ENCODE measurements at regions not wholly inside any gene's neighbourhood (a gene's known extent, or its start where the extent isn't known, plus 50 kb on each side); places are given as distances from the start of the nearest gene placed in this dataset.

GRCh38 chr3:83195243-83195642 lies 1433.8 kb upstream of the GBE1 start:
- TF ChIP-seq PPARA (CRISPR knock-in tag; IDR thresholded peaks at IDR 0.05; ENCODE audit: borderline replicate concordance) (no peak), TOX (CRISPR knock-in tag; IDR thresholded peaks at IDR 0.05; ENCODE audit: borderline replicate concordance) (no peak), ZNF565 (CRISPR knock-in tag; conservative IDR thresholded peaks at IDR 0.05; ENCODE audit: low read depth) (no peak)
- ATAC-seq = no peak

GRCh38 chr3:83193526-83193925 lies 1432.1 kb upstream of the GBE1 start:
- no peak for TF ChIP-seq ZNF70 (CRISPR knock-in tag; IDR thresholded peaks at IDR 0.05)
- ATAC-seq = no peak

- TF ChIP-seq CSDC2 (CRISPR knock-in tag; IDR thresholded peaks at IDR 0.05) (no peak), ZC3H10 (CRISPR knock-in tag; IDR thresholded peaks at IDR 0.05) (no peak), TCF4 (CRISPR knock-in tag; IDR thresholded peaks at IDR 0.05; ENCODE audit: borderline replicate concordance) (no peak), ZNF8 (CRISPR knock-in tag; IDR thresholded peaks at IDR 0.05) (no peak), ESRRG (CRISPR knock-in tag; IDR thresholded peaks at IDR 0.05) (no peak), ZNF70 (CRISPR knock-in tag; IDR thresholded peaks at IDR 0.05) (no peak), ZFP3 (CRISPR knock-in tag; IDR thresholded peaks at IDR 0.05) (no peak), TOX (CRISPR knock-in tag; IDR thresholded peaks at IDR 0.05; ENCODE audit: borderline replicate concordance) (no peak), ZFP30 (CRISPR knock-in tag; IDR thresholded peaks at IDR 0.05) (no peak)
- ATAC-seq = no peak
Observed at GRCh38 chr3:83189634-83190033, 1428.2 kb upstream of the GBE1 start.

- no peak for ATAC-seq
Observed at GRCh38 chr3:83169473-83169872, 1408.0 kb upstream of the GBE1 start.

GRCh38 chr3:83150896-83151295 lies 1389.5 kb upstream of the GBE1 start:
- ATAC-seq = no peak

More at GRCh38 chr3:83169473-83169872, 1408.0 kb upstream of the GBE1 start:
- TF ChIP-seq GLIS3 (CRISPR knock-in tag; IDR thresholded peaks at IDR 0.05) = no peak

GRCh38 chr3:83140983-83141382 lies 1379.5 kb upstream of the GBE1 start:
- ATAC-seq = no peak
- no peak for TF ChIP-seq POU6F1 (CRISPR knock-in tag; IDR thresholded peaks at IDR 0.05; ENCODE audit: borderline replicate concordance, low read depth)
- TF ChIP-seq TSHZ2 (CRISPR knock-in tag; IDR thresholded peaks at IDR 0.05) = no peak
- no peak for TF ChIP-seq ZFP3 (CRISPR knock-in tag; IDR thresholded peaks at IDR 0.05)
- no peak for TF ChIP-seq ZNF565 (CRISPR knock-in tag; conservative IDR thresholded peaks at IDR 0.05; ENCODE audit: low read depth)
- no peak for TF ChIP-seq PATZ1 (CRISPR knock-in tag; IDR thresholded peaks at IDR 0.05; ENCODE audit: borderline replicate concordance)
- TF ChIP-seq GLIS3 (CRISPR knock-in tag; IDR thresholded peaks at IDR 0.05) = no peak
- TF ChIP-seq ZNF8 (CRISPR knock-in tag; IDR thresholded peaks at IDR 0.05) = no peak
- TF ChIP-seq ISL1 (CRISPR knock-in tag; IDR thresholded peaks at IDR 0.05) = no peak
- no peak for TF ChIP-seq TOX (CRISPR knock-in tag; IDR thresholded peaks at IDR 0.05; ENCODE audit: borderline replicate concordance)

More at GRCh38 chr3:83150896-83151295, 1389.5 kb upstream of the GBE1 start:
- TF ChIP-seq CSRNP3 (CRISPR knock-in tag; IDR thresholded peaks at IDR 0.05) = no peak
- no peak for TF ChIP-seq ZNF8 (CRISPR knock-in tag; IDR thresholded peaks at IDR 0.05)
- no peak for TF ChIP-seq ZFP3 (CRISPR knock-in tag; IDR thresholded peaks at IDR 0.05)
- no peak for TF ChIP-seq GLIS3 (CRISPR knock-in tag; IDR thresholded peaks at IDR 0.05)
- no peak for TF ChIP-seq POU6F1 (CRISPR knock-in tag; IDR thresholded peaks at IDR 0.05; ENCODE audit: borderline replicate concordance, low read depth)
- no peak for TF ChIP-seq ESRRG (CRISPR knock-in tag; IDR thresholded peaks at IDR 0.05)
- TF ChIP-seq PPARA (CRISPR knock-in tag; IDR thresholded peaks at IDR 0.05; ENCODE audit: borderline replicate concordance) = no peak
- no peak for TF ChIP-seq OSR1 (CRISPR knock-in tag; IDR thresholded peaks at IDR 0.05)
- no peak for TF ChIP-seq SNAI2 (CRISPR knock-in tag; IDR thresholded peaks at IDR 0.05)
- no peak for TF ChIP-seq ZFP30 (CRISPR knock-in tag; IDR thresholded peaks at IDR 0.05)
- no peak for TF ChIP-seq ZNF70 (CRISPR knock-in tag; IDR thresholded peaks at IDR 0.05)
